ENCODE measurements at regions not wholly inside any gene's neighbourhood (a gene's known extent, or its start where the extent isn't known, plus 50 kb on each side); places are given as distances from the start of the nearest gene placed in this dataset.
"Not testable (repeated sequence)": the region's sequence is repeated elsewhere in the genome, so short reads cannot be mapped to it uniquely, and the experiment has no call there.

GRCh38 chr6:74439123-74439811 is 743.3 kb downstream of the CD109 start:
- DNase-seq (ENCODE audit: low spot score) = no peak
- no peak for TF ChIP-seq CTCF (IDR thresholded peaks at IDR 0.05; ENCODE audit: borderline replicate concordance, control extremely low read depth, extremely low read depth, insufficient read depth, missing control alignments)
- in situ Hi-C loops (cut with MboI; ENCODE audit: low sequenced_read_pairs, unreplicated experiment) = no loop called here

DNA sequence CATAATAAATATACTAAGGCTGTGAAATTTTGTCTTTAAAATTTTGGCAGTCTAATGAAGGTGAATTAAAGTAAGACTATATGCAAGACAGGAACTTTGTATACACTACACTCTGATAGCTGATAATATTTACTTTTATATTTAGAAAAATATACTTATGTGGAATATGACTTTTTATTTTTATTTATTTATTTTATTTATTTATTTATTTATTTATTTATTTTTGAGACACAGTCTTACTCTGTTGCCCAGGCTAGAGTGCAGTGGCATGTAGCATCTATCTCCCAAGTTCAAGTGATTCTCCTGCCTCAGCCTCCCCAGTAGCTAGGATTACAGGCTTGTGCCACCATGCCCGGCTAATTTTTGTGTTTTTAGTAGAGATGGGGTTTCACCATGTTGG is 742.4 kb downstream of the CD109 start:
- in situ Hi-C loops (cut with MboI; ENCODE audit: low sequenced_read_pairs, unreplicated experiment) = not testable (repeated sequence)

GRCh38 chr6:74434171-74434570 is 738.2 kb downstream of the CD109 start:
- in situ Hi-C loops (cut with MboI; ENCODE audit: low sequenced_read_pairs, unreplicated experiment) = no loop called here
- DNase-seq (ENCODE audit: low spot score) = no peak
- no peak for TF ChIP-seq CTCF (IDR thresholded peaks at IDR 0.05; ENCODE audit: borderline replicate concordance, control extremely low read depth, extremely low read depth, insufficient read depth, missing control alignments)

More for the DNA sequence above, 742.4 kb downstream of the CD109 start:
- DNase-seq (ENCODE audit: low spot score) = not testable (repeated sequence)

- DNase-seq (ENCODE audit: low spot score) = no peak
- in situ Hi-C loops (cut with MboI; ENCODE audit: low sequenced_read_pairs, unreplicated experiment) = no loop called here
- no peak for TF ChIP-seq CTCF (IDR thresholded peaks at IDR 0.05; ENCODE audit: borderline replicate concordance, control extremely low read depth, extremely low read depth, insufficient read depth, missing control alignments)
Measured at GRCh38 chr6:74431873-74432580, 736.0 kb downstream of the CD109 start.

- in situ Hi-C loops (cut with MboI; ENCODE audit: low sequenced_read_pairs, unreplicated experiment) = loop anchor here (25.0 kb wide), 1 partner anchor 792 kb away; the partner anchor contains the start of gene COL12A1
- TF ChIP-seq CTCF (IDR thresholded peaks at IDR 0.05; ENCODE audit: borderline replicate concordance, control extremely low read depth, extremely low read depth, insufficient read depth, missing control alignments) = no peak
- DNase-seq (ENCODE audit: low spot score) = no peak
Measured at GRCh38 chr6:74420221-74420620, 724.2 kb downstream of the CD109 start.

- in situ Hi-C loops (cut with MboI; ENCODE audit: low sequenced_read_pairs, unreplicated experiment) = loop anchor here (25.0 kb wide), 1 partner anchor 797 kb away; the partner anchor contains the start of gene COL12A1
- no peak for TF ChIP-seq CTCF (IDR thresholded peaks at IDR 0.05; ENCODE audit: borderline replicate concordance, control extremely low read depth, extremely low read depth, insufficient read depth, missing control alignments)
- no peak for DNase-seq (ENCODE audit: low spot score)
Measured at GRCh38 chr6:74415056-74415455, 719.1 kb downstream of the CD109 start.

DNA sequence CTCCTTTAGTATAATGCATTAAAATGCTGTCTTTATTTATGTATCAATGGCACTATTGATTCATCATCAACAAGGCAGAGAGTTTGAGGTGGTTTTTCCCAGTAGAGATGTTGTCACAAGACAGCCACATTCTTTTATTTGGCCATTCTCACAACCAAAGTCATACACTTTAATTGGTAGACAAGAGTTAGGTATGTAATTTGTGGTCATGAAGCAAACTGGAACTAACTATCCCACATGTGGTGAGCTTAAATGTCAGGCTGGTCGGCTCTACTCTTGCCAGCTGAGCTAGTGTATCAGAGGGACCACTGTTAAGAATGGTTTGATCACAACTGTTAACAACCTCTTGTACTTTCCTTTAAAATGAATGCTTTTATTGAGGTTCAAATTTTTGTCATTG is 714.6 kb downstream of the CD109 start:
- no peak for TF ChIP-seq CTCF (IDR thresholded peaks at IDR 0.05; ENCODE audit: borderline replicate concordance, control extremely low read depth, extremely low read depth, insufficient read depth, missing control alignments)
- in situ Hi-C loops (cut with MboI; ENCODE audit: low sequenced_read_pairs, unreplicated experiment) = loop anchor here (25.0 kb wide), 1 partner anchor 802 kb away; the partner anchor contains the start of gene COL12A1
- DNase-seq (ENCODE audit: low spot score) = no peak

Measured in GM13976 (cell line).